ENCODE measurements at regions not wholly inside any gene's neighbourhood (a gene's known extent, or its start where the extent isn't known, plus 50 kb on each side); places are given as distances from the start of the nearest gene placed in this dataset.
"Not testable (repeated sequence)": the region's sequence is repeated elsewhere in the genome, so short reads cannot be mapped to it uniquely, and the experiment has no call there.

DNA sequence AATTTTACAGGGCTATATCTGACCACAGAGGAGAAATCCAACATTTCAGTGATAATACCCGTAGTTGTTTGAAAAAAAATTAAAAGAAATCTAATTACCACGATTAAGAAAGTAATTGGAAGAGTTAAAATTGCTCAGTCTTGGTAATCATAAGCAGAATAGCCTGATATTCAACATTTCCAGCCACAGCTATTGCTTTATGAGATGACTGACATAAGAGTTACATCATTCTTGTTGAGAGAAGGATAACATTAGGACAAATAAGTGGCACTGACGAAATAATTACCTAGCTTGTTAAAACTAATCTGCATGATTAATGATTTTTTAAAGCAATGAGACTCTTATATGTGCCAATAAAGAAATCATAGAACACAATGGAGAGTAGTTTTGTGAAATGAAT is 825.0 kb upstream of the GBE1 start:
- H3K4me3 ChIP-seq (ENCODE audit: low read length in 3 of 3), result no peak overlapping the region
- H3K27ac ChIP-seq (ENCODE audit: low read depth in 2 of 2, low read length in 2 of 2), result no peak overlapping the region
- H3K36me3 ChIP-seq (ENCODE audit: control insufficient read depth in 2 of 3, insufficient read depth in 3 of 3, low read length in 3 of 3), result no peaks in the 10 kb centered on the region
- no peak overlapping the region for H3K9ac ChIP-seq (ENCODE audit: low read length in 3 of 3)
- H3K9me3 ChIP-seq (ENCODE audit: control insufficient read depth in 2 of 3, insufficient read depth in 1 of 3, low read length in 3 of 3), result no peaks in the 10 kb centered on the region
- DNase-seq (no peak), FAIRE-seq (no peak)
- TF ChIP-seq, protein P1, sequence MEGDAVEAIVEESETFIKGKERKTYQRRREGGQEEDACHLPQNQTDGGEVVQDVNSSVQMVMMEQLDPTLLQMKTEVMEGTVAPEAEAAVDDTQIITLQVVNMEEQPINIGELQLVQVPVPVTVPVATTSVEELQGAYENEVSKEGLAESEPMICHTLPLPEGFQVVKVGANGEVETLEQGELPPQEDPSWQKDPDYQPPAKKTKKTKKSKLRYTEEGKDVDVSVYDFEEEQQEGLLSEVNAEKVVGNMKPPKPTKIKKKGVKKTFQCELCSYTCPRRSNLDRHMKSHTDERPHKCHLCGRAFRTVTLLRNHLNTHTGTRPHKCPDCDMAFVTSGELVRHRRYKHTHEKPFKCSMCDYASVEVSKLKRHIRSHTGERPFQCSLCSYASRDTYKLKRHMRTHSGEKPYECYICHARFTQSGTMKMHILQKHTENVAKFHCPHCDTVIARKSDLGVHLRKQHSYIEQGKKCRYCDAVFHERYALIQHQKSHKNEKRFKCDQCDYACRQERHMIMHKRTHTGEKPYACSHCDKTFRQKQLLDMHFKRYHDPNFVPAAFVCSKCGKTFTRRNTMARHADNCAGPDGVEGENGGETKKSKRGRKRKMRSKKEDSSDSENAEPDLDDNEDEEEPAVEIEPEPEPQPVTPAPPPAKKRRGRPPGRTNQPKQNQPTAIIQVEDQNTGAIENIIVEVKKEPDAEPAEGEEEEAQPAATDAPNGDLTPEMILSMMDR (IDR thresholded peaks at IDR 0.05; ENCODE audit: borderline replicate concordance, extremely low read depth, insufficient read depth), result no peak
- intact Hi-C loops (cut with DNase I), result no loop called here
- no peaks in the 10 kb centered on the region for H3K4me1 ChIP-seq (ENCODE audit: control insufficient read depth in 2 of 3, insufficient read depth in 2 of 3, low read depth in 1 of 3, low read length in 3 of 3)
- H3K27me3 ChIP-seq (ENCODE audit: control insufficient read depth, insufficient read depth, low read length), result no peaks in the 10 kb centered on the region

DNA sequence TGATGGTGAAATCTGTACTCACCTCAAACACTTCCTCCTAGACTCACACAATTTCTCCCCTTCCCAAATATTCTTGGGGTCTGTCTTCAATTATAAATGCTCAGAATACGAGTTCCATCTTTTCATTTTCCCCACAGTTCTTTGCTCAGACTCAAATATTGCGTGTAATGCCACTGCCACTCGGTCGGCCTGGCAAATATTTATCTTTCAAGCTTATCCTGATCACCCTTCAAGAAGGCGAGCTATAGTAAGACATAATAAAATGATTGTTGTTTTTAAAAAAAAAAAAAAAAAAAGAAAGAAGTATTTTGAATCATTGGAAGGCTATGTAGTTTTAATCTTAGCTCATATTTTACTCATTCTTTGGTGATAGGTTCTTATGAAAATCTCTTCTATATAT is 824.6 kb upstream of the GBE1 start:
- H3K27ac ChIP-seq (ENCODE audit: low read depth in 2 of 2, low read length in 2 of 2); DNase-seq; H3K9me3 ChIP-seq (ENCODE audit: control insufficient read depth in 2 of 3, insufficient read depth in 1 of 3, low read length in 3 of 3); H3K4me1 ChIP-seq (ENCODE audit: control insufficient read depth in 2 of 3, insufficient read depth in 2 of 3, low read depth in 1 of 3, low read length in 3 of 3); H3K9ac ChIP-seq (ENCODE audit: low read length in 3 of 3); FAIRE-seq; H3K27me3 ChIP-seq (ENCODE audit: control insufficient read depth, insufficient read depth, low read length); H3K4me3 ChIP-seq (ENCODE audit: low read length in 3 of 3); H3K36me3 ChIP-seq (ENCODE audit: control insufficient read depth in 2 of 3, insufficient read depth in 3 of 3, low read length in 3 of 3); intact Hi-C loops (cut with DNase I): not testable (repeated sequence)

DNA sequence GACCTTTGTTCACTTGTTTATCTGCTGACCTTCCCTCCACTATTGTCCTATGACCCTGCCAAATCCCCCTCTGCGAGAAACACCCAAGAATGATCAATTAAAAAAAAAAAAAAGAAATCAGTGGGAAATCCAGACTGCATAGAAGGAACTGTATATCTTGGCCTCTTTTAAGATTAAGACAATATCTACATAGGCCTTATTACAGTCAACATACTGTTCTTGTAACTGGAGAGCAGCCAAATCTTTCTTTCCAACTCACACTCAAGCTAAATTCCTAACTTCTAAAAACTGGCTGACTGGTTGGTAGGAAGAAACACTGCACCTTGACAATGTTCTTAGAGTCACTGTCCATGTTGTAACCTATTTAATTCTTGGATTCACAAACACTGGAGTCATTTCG is 824.1 kb upstream of the GBE1 start:
- DNase-seq; H3K9ac ChIP-seq (ENCODE audit: low read length in 3 of 3); H3K27ac ChIP-seq (ENCODE audit: low read depth in 2 of 2, low read length in 2 of 2); intact Hi-C loops (cut with DNase I); H3K36me3 ChIP-seq (ENCODE audit: control insufficient read depth in 2 of 3, insufficient read depth in 3 of 3, low read length in 3 of 3); H3K9me3 ChIP-seq (ENCODE audit: control insufficient read depth in 2 of 3, insufficient read depth in 1 of 3, low read length in 3 of 3); H3K4me1 ChIP-seq (ENCODE audit: control insufficient read depth in 2 of 3, insufficient read depth in 2 of 3, low read depth in 1 of 3, low read length in 3 of 3); H3K27me3 ChIP-seq (ENCODE audit: control insufficient read depth, insufficient read depth, low read length); H3K4me3 ChIP-seq (ENCODE audit: low read length in 3 of 3); FAIRE-seq: not testable (repeated sequence)

DNA sequence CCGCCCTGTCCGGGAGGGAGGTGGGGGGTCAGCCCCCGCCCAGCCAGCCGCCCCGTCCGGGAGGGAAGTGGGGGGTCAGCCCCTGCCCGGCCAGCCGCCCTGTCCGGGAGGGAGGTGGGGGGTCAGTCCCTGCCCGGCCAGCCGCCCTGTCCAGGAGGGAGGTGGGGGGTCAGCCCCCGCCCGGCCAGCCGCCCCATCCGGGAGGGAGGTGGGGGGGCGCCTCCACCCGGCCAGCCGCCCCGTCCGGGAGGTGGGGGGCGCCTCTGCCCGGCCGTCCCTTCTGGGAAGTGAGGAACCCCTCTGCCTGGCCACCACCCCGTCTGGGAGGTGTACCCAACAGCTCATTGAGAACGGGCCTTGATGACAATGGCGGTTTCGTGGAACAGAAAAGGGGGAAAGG is 823.4 kb upstream of the GBE1 start:
- H3K27me3 ChIP-seq (ENCODE audit: control insufficient read depth, insufficient read depth, low read length); H3K4me1 ChIP-seq (ENCODE audit: control insufficient read depth in 2 of 3, insufficient read depth in 2 of 3, low read depth in 1 of 3, low read length in 3 of 3); intact Hi-C loops (cut with DNase I); H3K9me3 ChIP-seq (ENCODE audit: control insufficient read depth in 2 of 3, insufficient read depth in 1 of 3, low read length in 3 of 3); H3K9ac ChIP-seq (ENCODE audit: low read length in 3 of 3); DNase-seq; H3K36me3 ChIP-seq (ENCODE audit: control insufficient read depth in 2 of 3, insufficient read depth in 3 of 3, low read length in 3 of 3); H3K27ac ChIP-seq (ENCODE audit: low read depth in 2 of 2, low read length in 2 of 2); FAIRE-seq; H3K4me3 ChIP-seq (ENCODE audit: low read length in 3 of 3): not testable (repeated sequence)

DNA sequence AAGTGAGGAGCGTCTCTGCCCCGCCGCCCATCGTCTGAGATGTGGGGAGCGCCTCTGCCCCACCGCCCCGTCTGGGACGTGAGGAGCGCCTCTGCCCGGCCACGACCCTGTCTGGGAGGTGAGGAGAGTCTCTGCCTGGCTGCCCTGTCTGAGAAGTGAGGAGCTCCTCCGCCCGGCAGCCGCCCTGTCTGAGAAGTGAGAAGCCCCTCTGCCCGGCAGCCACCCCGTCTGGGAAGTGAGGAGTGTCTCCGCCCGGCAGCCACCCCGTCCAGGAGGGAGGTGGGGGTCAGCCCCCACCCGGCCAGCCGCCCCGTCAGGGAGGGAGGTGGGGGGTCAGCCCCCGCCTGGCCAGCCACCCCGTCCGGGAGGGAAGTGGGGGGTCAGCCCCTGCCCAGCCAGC is 823.0 kb upstream of the GBE1 start:
- H3K4me3 ChIP-seq (ENCODE audit: low read length in 3 of 3); H3K9me3 ChIP-seq (ENCODE audit: control insufficient read depth in 2 of 3, insufficient read depth in 1 of 3, low read length in 3 of 3); H3K4me1 ChIP-seq (ENCODE audit: control insufficient read depth in 2 of 3, insufficient read depth in 2 of 3, low read depth in 1 of 3, low read length in 3 of 3); H3K9ac ChIP-seq (ENCODE audit: low read length in 3 of 3); H3K27ac ChIP-seq (ENCODE audit: low read depth in 2 of 2, low read length in 2 of 2); intact Hi-C loops (cut with DNase I); H3K27me3 ChIP-seq (ENCODE audit: control insufficient read depth, insufficient read depth, low read length); FAIRE-seq; H3K36me3 ChIP-seq (ENCODE audit: control insufficient read depth in 2 of 3, insufficient read depth in 3 of 3, low read length in 3 of 3); DNase-seq: not testable (repeated sequence)
